Neuronal stem cell (in vitro differentiated cells): ENCODE measurements at regions not wholly inside any gene's neighbourhood (a gene's known extent, or its start where the extent isn't known, plus 50 kb on each side); places are given as distances from the start of the nearest gene placed in this dataset.
"Not testable (repeated sequence)": the region's sequence is repeated elsewhere in the genome, so short reads cannot be mapped to it uniquely, and the experiment has no call there.

Experiments
- DNase-seq: peaks from one replicate; pipeline ENCODE4 v3.0.0-alpha.2; 2013; ENCODE audit warnings: low spot score
- H2AFZ ChIP-seq: one replicate; pipeline ENCODE4 v1.6.1; 2013; ENCODE audit warnings: mild to moderate bottlenecking, low read length, inconsistent platforms
- H2AK5ac ChIP-seq: 2 replicates; pipeline ENCODE4 v1.6.1; 2013; ENCODE audit warnings: low read depth, mild to moderate bottlenecking, inconsistent platforms, low read length, moderate library complexity, mixed read lengths
- H2BK120ac ChIP-seq: 2 replicates; pipeline ENCODE4 v1.6.1; 2013; ENCODE audit warnings: low read depth, mild to moderate bottlenecking, inconsistent platforms, low read length, moderate library complexity, mixed read lengths
- H2BK12ac ChIP-seq: one replicate; pipeline ENCODE4 v1.6.1; 2013; ENCODE audit warnings: low read length, inconsistent platforms
- H2BK15ac ChIP-seq: 2 replicates; pipeline ENCODE4 v1.6.1; 2013; ENCODE audit warnings: mild to moderate bottlenecking, low read length, inconsistent platforms, mixed read lengths
- H2BK5ac ChIP-seq: one replicate; pipeline ENCODE4 v1.6.1; 2013; ENCODE audit warnings: inconsistent platforms, mild to moderate bottlenecking, low read length, moderate library complexity
- H3K14ac ChIP-seq: one replicate; pipeline ENCODE4 v1.6.1; 2013; ENCODE audit warnings: low read length, inconsistent platforms
- H3K18ac ChIP-seq: 2 replicates; pipeline ENCODE4 v1.6.1; 2013; ENCODE audit warnings: low read length, inconsistent platforms
- H3K23ac ChIP-seq: 2 replicates; pipeline ENCODE4 v1.6.1; 2013; ENCODE audit warnings: low read depth, mild to moderate bottlenecking, mixed read lengths, low read length, inconsistent platforms; ENCODE audit not compliant: poor library complexity
- H3K27ac ChIP-seq: replicated peaks from 3 replicates; pipeline ENCODE4 v1.5.1; 2013; ENCODE audit warnings: low read length, inconsistent platforms
- H3K27me3 ChIP-seq, 3 experiments: 2 replicates each; pipeline ENCODE4 v1.6.1; 2013; ENCODE audit warnings: low read length in 3 of 3, mild to moderate bottlenecking in 2 of 3, inconsistent platforms in 1 of 3, low read depth in 1 of 3, mixed read lengths in 1 of 3, moderate library complexity in 1 of 3; ENCODE audit not compliant: control insufficient read depth in 3 of 3, insufficient read depth in 3 of 3
- H3K36me3 ChIP-seq, 2 donors: replicated peaks in 1 of 2; 2 replicates each; pipeline ENCODE4 v1.6.1; 2013; ENCODE audit warnings: low read length in 2 of 2; ENCODE audit not compliant: control insufficient read depth in 2 of 2, insufficient read depth in 2 of 2
- H3K4ac ChIP-seq: 2 replicates; pipeline ENCODE4 v1.6.1; 2013; ENCODE audit warnings: inconsistent platforms, mild to moderate bottlenecking, low read length, moderate library complexity
- H3K4me1 ChIP-seq, 2 donors: 1 replicate in 1 of 2; 2 replicates in 1 of 2; pipeline ENCODE4 v1.6.1; 2013; ENCODE audit warnings: low read length in 2 of 2, low read depth in 1 of 2; ENCODE audit not compliant: control insufficient read depth in 2 of 2, insufficient read depth in 1 of 2
- H3K4me2 ChIP-seq: one replicate; pipeline ENCODE4 v1.6.1; 2013; ENCODE audit warnings: mild to moderate bottlenecking, low read length, inconsistent platforms; ENCODE audit not compliant: insufficient read depth, poor library complexity, severe bottlenecking
- H3K4me3 ChIP-seq, 2 donors: 2 replicates each; pipeline ENCODE4 v1.5.1; 2013; ENCODE audit warnings: low read length in 2 of 2, mild to moderate bottlenecking in 2 of 2, inconsistent platforms in 1 of 2, moderate library complexity in 1 of 2
- H3K79me1 ChIP-seq: one replicate; pipeline ENCODE4 v1.6.1; 2013; ENCODE audit warnings: low read depth, mild to moderate bottlenecking, inconsistent platforms, low read length, moderate library complexity
- H3K9ac ChIP-seq: one replicate; pipeline ENCODE4 v1.6.1; 2013; ENCODE audit warnings: mild to moderate bottlenecking, low read depth, low read length, inconsistent platforms; ENCODE audit not compliant: poor library complexity
- H3K9me3 ChIP-seq, 2 donors: replicated peaks in 1 of 2; 2 replicates each; pipeline versions ENCODE3 to v1.6.1; 2013; ENCODE audit warnings: low read length in 2 of 2, mild to moderate bottlenecking in 2 of 2, inconsistent platforms in 1 of 2, low read depth in 1 of 2, mixed read lengths in 1 of 2, moderate library complexity in 1 of 2; ENCODE audit not compliant: control insufficient read depth in 2 of 2, insufficient read depth in 1 of 2
- H4K8ac ChIP-seq: one replicate; pipeline ENCODE4 v1.6.1; 2013; ENCODE audit warnings: low read depth, mild to moderate bottlenecking, inconsistent platforms, low read length, moderate library complexity
- H4K91ac ChIP-seq: one replicate; pipeline ENCODE4 v1.6.1; 2013; ENCODE audit warnings: low read length, low read depth, mild to moderate bottlenecking, inconsistent platforms; ENCODE audit not compliant: poor library complexity
- WGBS, 2 donors: extraction: QIAGEN DNeasy Blood & Tissue Kit; methylation state at CpG; one replicate each; pipeline ENCODE4 v1.1.7; 2013; ENCODE audit warnings: missing lambda C conversion rate in 2 of 2, mixed read lengths in 1 of 2; ENCODE audit not compliant: insufficient read length in 2 of 2, insufficient replicate concordance in 1 of 2; ENCODE audit errors: extremely low coverage in 2 of 2; 5-methylcytosine and 5-hydroxymethylcytosine counted together

- Histone ChIP-seq H2BK15ac (peak overlapping the region; percentile 86), H3K23ac (no peak overlapping the region), H3K4me2 (no peak overlapping the region), H2AK5ac (no peak overlapping the region), H3K14ac (no peak overlapping the region), H3K9ac (no peak overlapping the region), H3K4ac (no peak overlapping the region), H3K9me3 (no peaks in the 10 kb centered on the region), H3K36me3 (no peaks in the 10 kb centered on the region), H4K91ac (no peak overlapping the region), H2BK5ac (no peak overlapping the region), H2BK12ac (no peak overlapping the region), H3K18ac (peak overlapping the region; percentile 16), H3K27me3 (peaks cover 0 to 8% (median 2%) of the 10 kb centered on the region in 3 experiments), H2AFZ (no peak overlapping the region), H3K4me1 (peaks cover 0 to 19% of the 10 kb centered on the region in 2 donors), H3K79me1 (no peaks in the 10 kb centered on the region), H3K27ac (no peak overlapping the region), H2BK120ac (no peak overlapping the region), H4K8ac (no peak overlapping the region), H3K4me3 (peak overlapping the region in 1 of 2 donors; percentile 55)
- DNase-seq = no peak
- WGBS, 2 donors = no CpG with 5 or more reads among the region's 13 CpGs
These were observed 121.9 kb upstream of the SULF2 start for GRCh38 chr20:47907031-47907675.

GRCh38 chr20:47906348-47906660 lies 121.0 kb upstream of the SULF2 start:
- Histone ChIP-seq H3K9me3 (no peaks in the 10 kb centered on the region), H2BK12ac (peak overlapping the region; percentile 65), H3K79me1 (no peaks in the 10 kb centered on the region), H3K23ac (no peak overlapping the region), H3K4me2 (no peak overlapping the region), H3K14ac (peak overlapping the region; percentile 4), H2BK5ac (peak overlapping the region; percentile 62), H3K4me1 (peaks cover 0 to 19% of the 10 kb centered on the region in 2 donors), H3K27ac (no peak overlapping the region), H2AFZ (no peak overlapping the region), H4K91ac (no peak overlapping the region), H3K36me3 (no peaks in the 10 kb centered on the region), H3K4me3 (no peak overlapping the region), H3K4ac (no peak overlapping the region), H3K27me3 (peaks cover 0 to 8% (median 2%) of the 10 kb centered on the region in 3 experiments), H2BK15ac (no peak overlapping the region), H2BK120ac (peak overlapping the region; percentile 14), H3K18ac (peak overlapping the region; percentile 38), H4K8ac (no peak overlapping the region), H2AK5ac (no peak overlapping the region), H3K9ac (no peak overlapping the region)
- DNase-seq = no peak
- no CpG with 5 or more reads among the region's 12 CpGs for WGBS, 2 donors

- Histone ChIP-seq H2BK12ac (no peak overlapping the region), H3K4me1 (peaks cover 0 to 19% of the 10 kb centered on the region in 2 donors)
These were observed 120.5 kb upstream of the SULF2 start for GRCh38 chr20:47905628-47906347.

GRCh38 chr20:47903009-47903408 lies 117.7 kb upstream of the SULF2 start:
- H4K8ac ChIP-seq, H2AK5ac ChIP-seq, DNase-seq, H2AFZ ChIP-seq, H3K36me3 ChIP-seq, H2BK12ac ChIP-seq, H4K91ac ChIP-seq, H3K4me3 ChIP-seq, H3K27ac ChIP-seq, H3K23ac ChIP-seq, H3K79me1 ChIP-seq, H3K14ac ChIP-seq, H2BK120ac ChIP-seq, H3K4me2 ChIP-seq, H3K9me3 ChIP-seq, H3K9ac ChIP-seq, H2BK5ac ChIP-seq, H3K4ac ChIP-seq, H3K27me3 ChIP-seq, H2BK15ac ChIP-seq, H3K18ac ChIP-seq: not testable (repeated sequence)
- H3K4me1 ChIP-seq = peaks cover 0 to 15% of the 10 kb centered on the region in 2 donors
- no CpG with 5 or more reads among the region's 3 CpGs for WGBS, 2 donors

More at GRCh38 chr20:47905628-47906347, 120.5 kb upstream of the SULF2 start:
- no peak overlapping the region for H2AFZ ChIP-seq
- peak overlapping the region; percentile 64 for H2AK5ac ChIP-seq
- H3K4me2 ChIP-seq = no peak overlapping the region
- no peak overlapping the region for H4K8ac ChIP-seq
- peak overlapping the region; percentile 4 for H3K14ac ChIP-seq
- H3K27ac ChIP-seq = no peak overlapping the region
- no peaks in the 10 kb centered on the region for H3K9me3 ChIP-seq
- DNase-seq = no peak
- H3K36me3 ChIP-seq = no peaks in the 10 kb centered on the region
- no CpG with 5 or more reads among the region's 18 CpGs for WGBS, 2 donors
- H3K79me1 ChIP-seq = no peaks in the 10 kb centered on the region
- peak overlapping the region in 1 of 2 donors; percentile 30 for H3K4me3 ChIP-seq
- peak overlapping the region; percentile 14 for H2BK120ac ChIP-seq
- H3K23ac ChIP-seq = no peak overlapping the region
- H2BK15ac ChIP-seq = no peak overlapping the region
- no peak overlapping the region for H3K9ac ChIP-seq
- no peak overlapping the region for H4K91ac ChIP-seq
- H2BK5ac ChIP-seq = peak overlapping the region; percentile 62
- H3K4ac ChIP-seq = peak overlapping the region; percentile 26
- H3K18ac ChIP-seq = peak overlapping the region; percentile 38
- H3K27me3 ChIP-seq = peaks cover 0 to 8% (median 2%) of the 10 kb centered on the region in 3 experiments
